Testis (tissue), 2 donors: ENCODE measurements at regions not wholly inside any gene's neighbourhood (a gene's known extent, or its start where the extent isn't known, plus 50 kb on each side); places are given as distances from the start of the nearest gene placed in this dataset.

Experiments used
- DNase-seq: peaks from one replicate; pipeline ENCODE4 v3.0.0-alpha.2; 2019
- H3K27ac ChIP-seq, 2 donors: fragments of 200-600 bp; sonication (generic); one replicate each; pipeline ENCODE4 v1.5.1; 2019
- H3K27me3 ChIP-seq: fragments of 200-600 bp; sonication (generic); one replicate; pipeline ENCODE4 v1.5.1; 2019
- H3K36me3 ChIP-seq: fragments of 200-600 bp; sonication (generic); one replicate; pipeline ENCODE4 v1.5.1; 2017; ENCODE audit warnings: low read depth; ENCODE audit errors: missing control alignments
- H3K4me1 ChIP-seq: fragments of 200-600 bp; sonication (generic); one replicate; pipeline ENCODE4 v1.5.1; 2019
- H3K4me3 ChIP-seq, 2 donors: fragments of 200-600 bp; sonication (generic); one replicate each; pipeline ENCODE4 v1.5.1; 2017 to 2019
- H3K9me3 ChIP-seq: fragments of 200-600 bp; sonication (generic); one replicate; pipeline ENCODE4 v1.5.1; 2017
- CTCF ChIP-seq, 3 experiments: fragments of 450-650 bp in 2 of 3; fragments of 200-600 bp in 1 of 3; sonication (generic) in 1 of 3; IDR thresholded peaks; one replicate each; pipeline ENCODE4 v1.5.1; 2016 to 2019; ENCODE audit warnings: antibody characterized with exemption in 3 of 3, mild to moderate bottlenecking in 2 of 3, moderate library complexity in 1 of 3
- POLR2A ChIP-seq: fragments of 450-650 bp; IDR thresholded peaks from one replicate; pipeline ENCODE4 v1.6.1; 2017; ENCODE audit warnings: antibody characterized with exemption, mild to moderate bottlenecking, moderate library complexity
- WGBS, 2 donors: methylation state at CpG; one replicate each; pipeline ENCODE4 v1.1.5; 2018; 5-methylcytosine and 5-hydroxymethylcytosine counted together
- intact Hi-C: fragments of 100-400 bp; cut with DNase I; formaldehyde crosslinking; loops from one replicate; pipeline ENCODE4 v1.15.1; 2023; ENCODE audit warnings: low total_unique reads

- H3K9me3 ChIP-seq, result no peaks in the 10 kb centered on the region
- intact Hi-C loops, result no loop called here
- no peak overlapping the region for H3K27ac ChIP-seq
- H3K4me1 ChIP-seq, result peaks cover 9% of the 10 kb centered on the region
- TF ChIP-seq CTCF (IDR thresholded peaks at IDR 0.05) (no peak), POLR2A (no peak)
- WGBS, 2 donors, result 89 to 95% methylated on average over 6 of the region's 6 CpGs
- no peak for DNase-seq
- no peaks in the 10 kb centered on the region for H3K27me3 ChIP-seq
- H3K4me3 ChIP-seq, result no peak overlapping the region
- no peaks in the 10 kb centered on the region for H3K36me3 ChIP-seq
These were observed 164.5 kb upstream of the GLI2 start for GRCh38 chr2:120571015-120571728.

GRCh38 chr2:120572226-120572625 is 163.4 kb upstream of the GLI2 start:
- Histone ChIP-seq H3K4me1 (peaks cover 8% of the 10 kb centered on the region), H3K9me3 (no peaks in the 10 kb centered on the region), H3K4me3 (no peak overlapping the region), H3K36me3 (no peaks in the 10 kb centered on the region), H3K27ac (no peak overlapping the region), H3K27me3 (no peaks in the 10 kb centered on the region)
- intact Hi-C loops, result no loop called here
- TF ChIP-seq CTCF (IDR thresholded peaks at IDR 0.05) (no peak), POLR2A (no peak)
- WGBS, 2 donors, result 94% methylated on average over 2 of the region's 2 CpGs; no CpG with 5 or more reads in 1 of the 2 donors
- DNase-seq, result no peak

GRCh38 chr2:120574620-120575019 is 161.0 kb upstream of the GLI2 start:
- TF ChIP-seq POLR2A, result no peak
- TF ChIP-seq CTCF (IDR thresholded peaks at IDR 0.05), result no peak
- WGBS, 2 donors, result 88 to 92% methylated on average over 4 of the region's 4 CpGs
- no peaks in the 10 kb centered on the region for H3K9me3 ChIP-seq
- intact Hi-C loops, result no loop called here
- H3K27ac ChIP-seq, result no peak overlapping the region
- no peaks in the 10 kb centered on the region for H3K27me3 ChIP-seq
- H3K4me3 ChIP-seq, result no peak overlapping the region
- H3K36me3 ChIP-seq, result no peaks in the 10 kb centered on the region
- DNase-seq, result no peak
- peaks cover 7% of the 10 kb centered on the region for H3K4me1 ChIP-seq

- intact Hi-C loops, result no loop called here
- Histone ChIP-seq H3K27me3 (no peaks in the 10 kb centered on the region), H3K36me3 (no peaks in the 10 kb centered on the region), H3K9me3 (no peaks in the 10 kb centered on the region), H3K4me1 (peaks cover 7% of the 10 kb centered on the region), H3K27ac (no peak overlapping the region), H3K4me3 (no peak overlapping the region)
- WGBS, 2 donors, result 85 to 94% methylated on average over 6 of the region's 6 CpGs
- no peak for DNase-seq
- TF ChIP-seq POLR2A (no peak), CTCF (IDR thresholded peaks at IDR 0.05) (no peak)
These were observed 159.7 kb upstream of the GLI2 start for GRCh38 chr2:120575966-120576365.
